Spinal cord (tissue), 9 donors: ENCODE measurements at regions not wholly inside any gene's neighbourhood (a gene's known extent, or its start where the extent isn't known, plus 50 kb on each side); places are given as distances from the start of the nearest gene placed in this dataset.
A peak's percentile ranks its signal among the peaks of the same experiment; 100 is the strongest.
"Not testable (repeated sequence)": the region's sequence is repeated elsewhere in the genome, so short reads cannot be mapped to it uniquely, and the experiment has no call there.

Source experiments
- DNase-seq, 6 donors: peaks; one replicate each; pipeline versions ENCODE4 v3.0.0 to v3.0.0-alpha.2; 2013 to 2015; ENCODE audit warnings: low spot score in 6 of 6, low read depth in 4 of 6
- H3K27ac ChIP-seq: one replicate; pipeline ENCODE4 v1.5.1; 2013; ENCODE audit warnings: low read depth, low read length, control low read depth
- H3K27me3 ChIP-seq: one replicate; pipeline ENCODE4 v1.6.1; 2013; ENCODE audit warnings: low read length; ENCODE audit not compliant: control insufficient read depth, insufficient read depth
- H3K36me3 ChIP-seq: one replicate; pipeline ENCODE4 v1.6.1; 2013; ENCODE audit warnings: low read length; ENCODE audit not compliant: control insufficient read depth, insufficient read depth
- H3K4me1 ChIP-seq: one replicate; pipeline ENCODE4 v1.6.1; 2013; ENCODE audit warnings: low read length; ENCODE audit not compliant: control insufficient read depth, insufficient read depth
- H3K4me3 ChIP-seq: one replicate; pipeline ENCODE4 v1.5.1; 2013; ENCODE audit warnings: low read depth, low read length, control low read depth
- H3K9me3 ChIP-seq: one replicate; pipeline ENCODE4 v1.6.1; 2013; ENCODE audit warnings: low read length; ENCODE audit not compliant: control insufficient read depth, insufficient read depth
- WGBS: methylation state at CpG from one replicate; pipeline ENCODE4 v1.1.5; 2013; ENCODE audit warnings: missing lambda C conversion rate; ENCODE audit not compliant: insufficient coverage; 5-methylcytosine and 5-hydroxymethylcytosine counted together
- donor health status: healthy.

DNA sequence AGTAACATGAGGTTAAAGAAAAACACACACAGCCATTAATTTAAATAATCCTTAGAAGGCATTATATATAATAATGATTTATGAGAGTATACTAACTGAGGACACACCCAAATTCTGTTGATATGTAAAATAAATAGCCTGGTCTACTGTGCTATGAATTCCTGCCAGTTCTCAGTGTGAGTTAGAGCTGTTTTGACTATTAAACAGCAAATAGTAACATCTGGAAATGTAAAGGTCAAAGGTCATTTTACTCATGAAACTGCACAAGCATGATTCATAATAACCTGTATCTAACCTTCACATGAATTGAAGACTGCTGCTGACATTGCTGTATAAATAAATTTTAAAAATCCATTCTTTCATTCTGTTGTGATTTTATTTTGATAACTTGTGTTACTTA, 966.7 kb downstream of the SLC6A15 start:
- H3K27me3 ChIP-seq: no peaks in the 10 kb centered on the region
- H3K36me3 ChIP-seq: no peaks in the 10 kb centered on the region
- no peaks in the 10 kb centered on the region for H3K9me3 ChIP-seq
- H3K4me3 ChIP-seq: no peak overlapping the region
- no peaks in the 10 kb centered on the region for H3K4me1 ChIP-seq
- no peak for DNase-seq
- H3K27ac ChIP-seq: no peak overlapping the region

DNA sequence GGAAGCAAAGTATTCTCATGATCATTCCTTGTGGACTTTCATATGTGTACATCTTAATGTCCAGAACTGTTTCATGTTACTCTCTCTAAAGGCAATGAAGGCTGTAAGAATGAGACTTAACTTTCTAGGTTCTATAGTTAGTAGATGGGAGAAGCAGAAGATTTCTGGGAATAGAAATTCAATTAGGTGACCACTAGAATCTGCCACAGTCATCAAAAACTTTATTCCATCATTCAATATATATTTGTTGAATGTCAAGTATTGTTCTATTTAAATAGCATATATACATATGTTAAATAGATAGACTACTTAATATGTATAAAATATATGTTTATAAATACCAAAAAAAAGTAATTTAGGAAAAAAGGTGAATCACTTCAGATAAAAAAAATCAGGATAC, 972.9 kb downstream of the SLC6A15 start:
- no peaks in the 10 kb centered on the region for H3K27me3 ChIP-seq
- H3K36me3 ChIP-seq: no peaks in the 10 kb centered on the region
- H3K4me1 ChIP-seq: no peaks in the 10 kb centered on the region
- H3K27ac ChIP-seq: no peak overlapping the region
- H3K4me3 ChIP-seq: no peak overlapping the region
- H3K9me3 ChIP-seq: no peaks in the 10 kb centered on the region
- no peak for DNase-seq

DNA sequence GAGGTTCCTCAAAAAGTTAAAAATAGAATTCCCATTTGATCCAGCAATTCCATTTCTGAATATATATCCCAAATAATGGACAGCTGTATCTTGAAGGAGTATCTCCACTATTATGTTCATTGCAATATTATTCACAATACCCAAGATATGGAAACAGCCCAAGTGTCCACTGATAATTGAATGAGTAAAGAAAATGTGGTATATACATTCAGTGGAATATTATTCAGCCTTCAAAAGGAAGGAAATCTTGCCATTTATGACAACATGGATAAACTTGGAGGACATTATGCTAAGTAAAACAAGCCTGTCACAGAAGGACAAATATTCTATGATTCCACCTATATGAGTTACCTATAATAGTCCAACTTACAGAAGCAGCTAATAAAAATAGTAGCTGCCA, 979.0 kb downstream of the SLC6A15 start:
- Histone ChIP-seq H3K9me3 (peaks cover 5% of the 10 kb centered on the region), H3K27ac (no peak overlapping the region), H3K4me3 (no peak overlapping the region), H3K4me1 (no peaks in the 10 kb centered on the region), H3K36me3 (no peaks in the 10 kb centered on the region), H3K27me3 (no peaks in the 10 kb centered on the region)
- no peak for DNase-seq

DNA sequence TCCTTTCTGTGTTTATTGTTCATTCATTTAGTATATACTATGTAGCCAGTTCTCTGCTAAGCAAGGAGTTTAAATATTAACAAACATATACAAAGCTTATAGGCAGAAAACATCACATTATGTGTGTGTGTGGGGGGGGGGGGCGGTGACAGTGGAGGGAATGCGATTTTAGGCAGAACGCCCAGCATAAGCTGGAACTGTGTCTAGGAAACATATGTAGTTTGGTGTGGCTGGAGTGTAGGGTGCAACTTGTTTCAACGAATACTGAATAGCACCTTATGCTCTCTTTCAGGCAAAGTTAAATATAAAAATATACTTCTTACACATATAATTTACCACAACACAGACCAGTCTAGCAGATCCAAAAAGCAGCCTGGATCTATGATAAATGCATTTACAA, 980.6 kb downstream of the SLC6A15 start:
- H3K4me3 ChIP-seq: no peak overlapping the region
- WGBS: no CpG with 5 or more reads among the region's 4 CpGs
- H3K4me1 ChIP-seq: no peaks in the 10 kb centered on the region

DNA sequence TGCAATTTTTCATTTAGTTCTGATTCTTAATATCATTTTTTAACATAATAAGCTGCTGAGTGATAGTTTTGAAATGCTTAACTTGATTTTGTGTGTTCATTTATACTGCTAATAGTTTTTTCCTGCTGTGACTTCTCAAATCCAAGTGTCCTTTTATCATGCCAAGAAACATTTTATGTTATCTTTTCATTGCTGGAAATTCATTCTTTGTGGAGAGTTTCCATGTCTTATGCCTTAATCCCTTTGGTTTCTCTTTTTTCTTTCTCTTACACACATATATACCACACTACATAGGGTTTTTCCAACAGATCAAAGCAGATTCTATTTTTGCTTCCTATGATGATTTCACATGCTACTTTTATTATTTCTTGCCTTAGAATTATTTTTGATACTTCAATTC, 981.1 kb downstream of the SLC6A15 start:
- Histone ChIP-seq H3K27ac (no peak overlapping the region), H3K4me3 (no peak overlapping the region), H3K9me3 (peaks cover 5% of the 10 kb centered on the region), H3K36me3 (no peaks in the 10 kb centered on the region), H3K4me1 (no peaks in the 10 kb centered on the region), H3K27me3 (no peaks in the 10 kb centered on the region)
- peak in 1 of 6 donors; percentile 7 for DNase-seq

More for the DNA sequence above, 980.6 kb downstream of the SLC6A15 start:
- peak in 1 of 6 donors; percentile 85 for DNase-seq
- Histone ChIP-seq H3K36me3 (no peaks in the 10 kb centered on the region), H3K27ac (no peak overlapping the region), H3K9me3 (peaks cover 5% of the 10 kb centered on the region), H3K27me3 (no peaks in the 10 kb centered on the region)

DNA sequence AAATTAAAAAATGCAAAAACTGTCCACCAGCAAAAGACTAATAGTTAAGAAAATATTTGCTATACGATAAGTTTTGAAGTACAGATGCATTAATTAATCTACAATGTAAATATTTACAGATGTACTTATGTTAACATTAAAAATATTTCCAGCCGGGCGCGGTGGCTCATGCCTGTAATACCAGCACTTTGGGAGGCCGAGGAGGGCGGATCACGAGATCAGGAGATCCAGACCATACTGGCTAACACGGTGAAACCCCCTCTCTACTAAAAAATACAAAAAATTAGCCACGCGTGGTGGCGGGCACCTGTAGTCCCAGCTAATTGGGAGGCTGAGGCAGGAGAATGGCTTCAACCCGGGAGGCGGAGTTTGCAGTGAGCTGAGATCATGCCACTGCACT, 982.8 kb downstream of the SLC6A15 start:
- not testable (repeated sequence) for H3K27me3 ChIP-seq, H3K36me3 ChIP-seq, H3K4me3 ChIP-seq, H3K9me3 ChIP-seq, H3K4me1 ChIP-seq, DNase-seq, H3K27ac ChIP-seq
- WGBS: 99% methylated on average over 6 of the region's 13 CpGs

DNA sequence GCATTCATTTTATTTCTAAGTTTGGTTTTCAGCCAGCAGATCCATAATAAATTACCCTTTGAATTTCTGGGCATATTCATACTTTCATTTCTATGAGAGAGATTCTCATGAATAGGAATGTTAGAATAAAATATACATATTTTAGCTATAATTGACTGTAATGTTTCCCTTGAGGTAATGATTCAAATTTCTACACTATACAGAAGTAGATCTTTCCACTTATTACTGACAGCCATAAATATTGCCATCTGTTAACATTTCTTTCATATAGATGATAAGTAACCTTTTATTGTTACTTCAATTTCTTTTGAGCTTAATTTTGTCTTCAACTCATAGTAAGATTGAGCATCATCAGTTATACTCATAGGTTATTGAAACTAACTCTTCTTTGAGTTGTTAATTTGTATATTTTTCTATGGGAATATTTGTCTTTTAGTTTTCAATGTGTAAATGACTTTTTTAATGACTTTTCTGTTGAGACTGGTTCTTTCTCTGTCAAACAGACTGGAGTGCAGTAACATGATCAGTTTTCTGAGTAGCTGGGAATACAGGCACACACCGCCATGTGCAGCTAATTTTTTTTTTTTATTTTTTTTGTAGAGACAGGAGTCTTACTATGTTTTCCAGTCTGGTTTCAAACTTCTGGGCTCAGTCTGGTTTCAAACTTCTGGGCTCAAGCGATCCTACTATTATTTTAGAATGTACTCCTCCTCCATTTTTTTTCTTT, 991.6 kb downstream of the SLC6A15 start:
- Histone ChIP-seq H3K27ac (no peak overlapping the region), H3K36me3 (no peaks in the 10 kb centered on the region), H3K4me3 (no peak overlapping the region), H3K27me3 (no peaks in the 10 kb centered on the region), H3K9me3 (no peaks in the 10 kb centered on the region), H3K4me1 (no peaks in the 10 kb centered on the region)
- DNase-seq: peak in 2 of 6 donors; percentile 22 to 24
- no CpG with 5 or more reads among the region's 2 CpGs for WGBS

DNA sequence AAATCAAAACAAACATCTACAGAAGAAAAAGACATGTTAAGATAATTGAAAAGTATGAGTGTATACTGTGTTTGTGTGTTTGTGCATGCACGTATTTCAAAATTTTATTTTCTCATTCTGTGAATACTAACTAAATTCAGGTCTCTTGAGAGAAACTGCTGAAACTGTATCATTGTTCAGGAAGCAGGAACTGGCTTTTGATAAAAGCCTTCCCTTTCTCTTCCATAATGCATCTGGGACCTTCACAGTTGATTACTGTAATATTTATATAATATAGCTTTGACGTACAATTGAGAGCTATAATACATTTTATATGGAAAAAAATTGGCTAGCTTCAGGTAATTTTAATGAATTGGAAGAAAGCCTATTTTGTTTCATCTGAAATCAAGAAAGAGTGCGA, 993.5 kb downstream of the SLC6A15 start:
- no peaks in the 10 kb centered on the region for H3K27me3 ChIP-seq
- H3K9me3 ChIP-seq: no peaks in the 10 kb centered on the region
- H3K4me3 ChIP-seq: no peak overlapping the region
- H3K4me1 ChIP-seq: no peaks in the 10 kb centered on the region
- WGBS: no CpG with 5 or more reads among the region's 3 CpGs
- no peak overlapping the region for H3K27ac ChIP-seq
- no peaks in the 10 kb centered on the region for H3K36me3 ChIP-seq
- DNase-seq: no peak

DNA sequence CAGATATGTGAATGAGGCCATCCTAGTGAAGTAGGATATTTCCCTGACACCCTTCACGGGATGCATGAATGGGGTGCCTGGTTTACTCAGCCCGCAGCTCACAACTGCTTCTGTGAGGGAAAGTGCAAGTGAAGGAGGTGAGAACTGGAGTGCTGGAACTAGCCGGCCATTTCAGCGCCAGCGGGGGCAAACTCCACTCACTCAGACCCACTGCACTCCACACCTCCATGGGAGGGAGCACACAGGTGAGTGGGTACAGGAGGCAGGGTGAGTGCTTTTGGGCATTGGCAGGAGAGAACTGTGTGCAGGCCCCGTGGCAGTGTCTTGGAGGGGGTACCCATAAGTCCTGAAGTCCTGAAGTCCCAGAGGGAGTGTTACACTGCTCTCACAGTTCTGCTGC, 1008.4 kb downstream of the SLC6A15 start:
- Histone ChIP-seq H3K9me3 (no peaks in the 10 kb centered on the region), H3K4me1 (no peaks in the 10 kb centered on the region), H3K36me3 (no peaks in the 10 kb centered on the region), H3K27ac (no peak overlapping the region), H3K27me3 (no peaks in the 10 kb centered on the region), H3K4me3 (no peak overlapping the region)
- WGBS: 86% methylated on average over 1 of the region's 6 CpGs
- no peak for DNase-seq

DNA sequence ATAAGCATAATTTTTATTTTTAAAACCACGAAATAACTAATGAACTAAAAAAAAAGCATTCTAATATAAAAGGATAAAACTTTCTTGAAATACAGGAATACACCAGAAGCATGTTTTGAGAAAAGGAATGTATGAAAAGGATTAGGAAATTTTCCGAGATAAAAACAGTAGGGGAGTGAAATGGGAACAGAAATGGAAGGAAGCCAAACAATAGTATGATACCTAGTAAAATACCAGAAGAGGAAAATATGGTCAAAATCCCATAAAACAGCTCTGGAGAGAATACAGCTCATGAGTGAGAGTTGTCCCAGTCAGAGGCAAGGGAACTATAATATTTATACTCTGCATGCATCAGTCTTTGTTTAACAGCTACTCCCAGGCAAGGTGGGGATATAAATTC, 1016.2 kb downstream of the SLC6A15 start:
- Histone ChIP-seq H3K36me3 (no peaks in the 10 kb centered on the region), H3K27me3 (no peaks in the 10 kb centered on the region), H3K4me3 (no peak overlapping the region), H3K9me3 (no peaks in the 10 kb centered on the region), H3K27ac (no peak overlapping the region), H3K4me1 (no peaks in the 10 kb centered on the region)
- peak in 1 of 6 donors; percentile 2 for DNase-seq
- no CpG with 5 or more reads among the region's 2 CpGs for WGBS
